ENCODE measurements at regions not wholly inside any gene's neighbourhood (a gene's known extent, or its start where the extent isn't known, plus 50 kb on each side); places are given as distances from the start of the nearest gene placed in this dataset.
"Not testable (repeated sequence)": the region's sequence is repeated elsewhere in the genome, so short reads cannot be mapped to it uniquely, and the experiment has no call there.

GRCh38 chr6:63049216-63049615 lies 162.1 kb upstream of the FKBP1C start:
- ChIA-PET POLR2A (no interaction called here), CTCF (no interaction called here)
- H3K9me3 Mint-ChIP-seq: peaks cover 8% of the 10 kb centered on the region
- no peaks in the 10 kb centered on the region for H3K27me3 Mint-ChIP-seq
- H3K4me1 Mint-ChIP-seq (ENCODE audit: low read depth): no peaks in the 10 kb centered on the region
- H3K4me3 Mint-ChIP-seq: no peak overlapping the region
- intact Hi-C loops (cut with micrococcal nuclease): no loop called here
- no peaks in the 10 kb centered on the region for H3K36me3 Mint-ChIP-seq
- no peak for DNase-seq
- H3K27ac Mint-ChIP-seq: no peak overlapping the region

GRCh38 chr6:63053206-63053605 lies 158.1 kb upstream of the FKBP1C start:
- H3K4me3 Mint-ChIP-seq; H3K4me1 Mint-ChIP-seq (ENCODE audit: low read depth); H3K27ac Mint-ChIP-seq; DNase-seq; intact Hi-C loops (cut with micrococcal nuclease); POLR2A ChIA-PET; CTCF ChIA-PET; H3K36me3 Mint-ChIP-seq; H3K9me3 Mint-ChIP-seq; H3K27me3 Mint-ChIP-seq: not testable (repeated sequence)

GRCh38 chr6:63058601-63059000 lies 152.7 kb upstream of the FKBP1C start:
- no peaks in the 10 kb centered on the region for H3K36me3 Mint-ChIP-seq
- intact Hi-C loops (cut with micrococcal nuclease): no loop called here
- CTCF ChIA-PET: no interaction called here
- POLR2A ChIA-PET: no interaction called here
- no peaks in the 10 kb centered on the region for H3K4me1 Mint-ChIP-seq (ENCODE audit: low read depth)
- H3K4me3 Mint-ChIP-seq: no peak overlapping the region
- no peak for DNase-seq
- H3K27ac Mint-ChIP-seq: no peak overlapping the region
- H3K27me3 Mint-ChIP-seq: no peaks in the 10 kb centered on the region
- peaks cover 7% of the 10 kb centered on the region for H3K9me3 Mint-ChIP-seq

- no peak overlapping the region for H3K4me3 Mint-ChIP-seq
- peaks cover 7% of the 10 kb centered on the region for H3K9me3 Mint-ChIP-seq
- H3K36me3 Mint-ChIP-seq: no peaks in the 10 kb centered on the region
- ChIA-PET POLR2A (no interaction called here), CTCF (no interaction called here)
- no peaks in the 10 kb centered on the region for H3K27me3 Mint-ChIP-seq
- H3K27ac Mint-ChIP-seq: no peak overlapping the region
- no peaks in the 10 kb centered on the region for H3K4me1 Mint-ChIP-seq (ENCODE audit: low read depth)
- DNase-seq: no peak
- intact Hi-C loops (cut with micrococcal nuclease): no loop called here
Measured at GRCh38 chr6:63063631-63064271, 147.5 kb upstream of the FKBP1C start.

GRCh38 chr6:63066055-63066704 lies 145.1 kb upstream of the FKBP1C start:
- DNase-seq: no peak
- intact Hi-C loops (cut with micrococcal nuclease): no loop called here
- H3K27me3 Mint-ChIP-seq: no peaks in the 10 kb centered on the region
- no peaks in the 10 kb centered on the region for H3K36me3 Mint-ChIP-seq
- CTCF ChIA-PET: no interaction called here
- no peak overlapping the region for H3K27ac Mint-ChIP-seq
- POLR2A ChIA-PET: no interaction called here
- no peak overlapping the region for H3K4me3 Mint-ChIP-seq
- peaks cover 9% of the 10 kb centered on the region for H3K9me3 Mint-ChIP-seq
- H3K4me1 Mint-ChIP-seq (ENCODE audit: low read depth): no peaks in the 10 kb centered on the region

GRCh38 chr6:63094947-63095346 lies 116.3 kb upstream of the FKBP1C start:
- Mint-ChIP-seq H3K36me3 (no peaks in the 10 kb centered on the region), H3K9me3 (no peaks in the 10 kb centered on the region), H3K4me3 (no peak overlapping the region), H3K4me1 (ENCODE audit: low read depth) (no peaks in the 10 kb centered on the region), H3K27ac (no peak overlapping the region), H3K27me3 (no peaks in the 10 kb centered on the region)
- DNase-seq: no peak
- intact Hi-C loops (cut with micrococcal nuclease): no loop called here
- ChIA-PET CTCF (no interaction called here), POLR2A (no interaction called here)

- no peak overlapping the region for H3K4me3 Mint-ChIP-seq
- H3K27me3 Mint-ChIP-seq: no peaks in the 10 kb centered on the region
- H3K4me1 Mint-ChIP-seq (ENCODE audit: low read depth): no peaks in the 10 kb centered on the region
- ChIA-PET POLR2A (no interaction called here), CTCF (no interaction called here)
- no peak overlapping the region for H3K27ac Mint-ChIP-seq
- H3K36me3 Mint-ChIP-seq: no peaks in the 10 kb centered on the region
- intact Hi-C loops (cut with micrococcal nuclease): no loop called here
- no peak for DNase-seq
- no peaks in the 10 kb centered on the region for H3K9me3 Mint-ChIP-seq
Measured at GRCh38 chr6:63097222-63097621, 114.0 kb upstream of the FKBP1C start.

GRCh38 chr6:63098789-63099188 lies 112.5 kb upstream of the FKBP1C start:
- Mint-ChIP-seq H3K9me3 (no peaks in the 10 kb centered on the region), H3K4me3 (no peak overlapping the region), H3K36me3 (no peaks in the 10 kb centered on the region), H3K4me1 (ENCODE audit: low read depth) (no peaks in the 10 kb centered on the region), H3K27me3 (no peaks in the 10 kb centered on the region), H3K27ac (no peak overlapping the region)
- intact Hi-C loops (cut with micrococcal nuclease): no loop called here
- ChIA-PET CTCF (no interaction called here), POLR2A (no interaction called here)
- DNase-seq: no peak

GRCh38 chr6:63099772-63100459 lies 111.4 kb upstream of the FKBP1C start:
- H3K4me3 Mint-ChIP-seq: no peak overlapping the region
- no peak for DNase-seq

GRCh38 chr6:63114610-63115211 lies 96.6 kb upstream of the FKBP1C start:
- Mint-ChIP-seq H3K4me3 (no peak overlapping the region), H3K9me3 (peaks cover 2% of the 10 kb centered on the region), H3K27me3 (no peaks in the 10 kb centered on the region), H3K27ac (no peak overlapping the region), H3K36me3 (no peaks in the 10 kb centered on the region), H3K4me1 (ENCODE audit: low read depth) (no peaks in the 10 kb centered on the region)
- ChIA-PET POLR2A (no interaction called here), CTCF (no interaction called here)
- DNase-seq: no peak
- intact Hi-C loops (cut with micrococcal nuclease): no loop called here

More at GRCh38 chr6:63099772-63100459, 111.4 kb upstream of the FKBP1C start:
- peaks cover 2% of the 10 kb centered on the region for H3K9me3 Mint-ChIP-seq
- intact Hi-C loops (cut with micrococcal nuclease): no loop called here
- POLR2A ChIA-PET: no interaction called here
- H3K27ac Mint-ChIP-seq: no peak overlapping the region
- H3K36me3 Mint-ChIP-seq: no peaks in the 10 kb centered on the region
- no peaks in the 10 kb centered on the region for H3K4me1 Mint-ChIP-seq (ENCODE audit: low read depth)
- no peaks in the 10 kb centered on the region for H3K27me3 Mint-ChIP-seq
- CTCF ChIA-PET: no interaction called here

GRCh38 chr6:63121166-63121565 lies 90.1 kb upstream of the FKBP1C start:
- intact Hi-C loops (cut with micrococcal nuclease): no loop called here
- ChIA-PET POLR2A (no interaction called here), CTCF (no interaction called here)
- H3K4me3 Mint-ChIP-seq: no peak overlapping the region
- no peaks in the 10 kb centered on the region for H3K36me3 Mint-ChIP-seq
- H3K27me3 Mint-ChIP-seq: no peaks in the 10 kb centered on the region
- H3K9me3 Mint-ChIP-seq: peaks cover 2% of the 10 kb centered on the region
- no peak overlapping the region for H3K27ac Mint-ChIP-seq
- DNase-seq: no peak
- no peaks in the 10 kb centered on the region for H3K4me1 Mint-ChIP-seq (ENCODE audit: low read depth)

- Mint-ChIP-seq H3K27me3 (no peaks in the 10 kb centered on the region), H3K36me3 (no peaks in the 10 kb centered on the region), H3K4me1 (ENCODE audit: low read depth) (no peaks in the 10 kb centered on the region), H3K4me3 (no peak overlapping the region), H3K9me3 (peaks cover 5% of the 10 kb centered on the region), H3K27ac (no peak overlapping the region)
- intact Hi-C loops (cut with micrococcal nuclease): no loop called here
- ChIA-PET POLR2A (no interaction called here), CTCF (no interaction called here)
- DNase-seq: no peak
Measured at GRCh38 chr6:63140114-63140513, 71.2 kb upstream of the FKBP1C start.

Data from activated CD4-positive, alpha-beta memory T cell treated with anti-CD3 and anti-CD28 coated beads for 36 hours (primary cell).